ENCODE measurements at regions not wholly inside any gene's neighbourhood (a gene's known extent, or its start where the extent isn't known, plus 50 kb on each side); places are given as distances from the start of the nearest gene placed in this dataset.

GRCh38 chr16:64403352-64403751, 718.5 kb downstream of the CDH11 start:
- DNase-seq = no peak

GRCh38 chr16:64398793-64399192, 723.1 kb downstream of the CDH11 start:
- no peak for DNase-seq

GRCh38 chr16:64397945-64398508, 723.8 kb downstream of the CDH11 start:
- no peak for DNase-seq

- DNase-seq = no peak
Observed at GRCh38 chr16:64397042-64397441, 724.8 kb downstream of the CDH11 start.

- DNase-seq = no peak
Observed at GRCh38 chr16:64394061-64394460, 727.8 kb downstream of the CDH11 start.

GRCh38 chr16:64392456-64392855, 729.4 kb downstream of the CDH11 start:
- DNase-seq = no peak

- no peak for DNase-seq
Observed at GRCh38 chr16:64391063-64391600, 730.7 kb downstream of the CDH11 start.

- no peak for DNase-seq
Observed at GRCh38 chr16:64390102-64390501, 731.8 kb downstream of the CDH11 start.

- no peak for DNase-seq
Observed at GRCh38 chr16:64384636-64385035, 737.2 kb downstream of the CDH11 start.

- DNase-seq = no peak
Observed at GRCh38 chr16:64381979-64382378, 739.9 kb downstream of the CDH11 start.

- no peak for DNase-seq
Observed at GRCh38 chr16:64380751-64381150, 741.1 kb downstream of the CDH11 start.

GRCh38 chr16:64375391-64375980, 746.4 kb downstream of the CDH11 start:
- no peak for DNase-seq

GRCh38 chr16:64370112-64370511, 751.8 kb downstream of the CDH11 start:
- DNase-seq = no peak

- no peak for DNase-seq
Observed at GRCh38 chr16:64365448-64365931, 756.4 kb downstream of the CDH11 start.

- no peak for DNase-seq
Observed at GRCh38 chr16:64364894-64365293, 757.0 kb downstream of the CDH11 start.

- DNase-seq = no peak
Observed at GRCh38 chr16:64364416-64364815, 757.4 kb downstream of the CDH11 start.

GRCh38 chr16:64364016-64364415, 757.8 kb downstream of the CDH11 start:
- DNase-seq = no peak

- DNase-seq = no peak
Observed at GRCh38 chr16:64363039-64363438, 758.8 kb downstream of the CDH11 start.

- no peak for DNase-seq
Observed at GRCh38 chr16:64362193-64362592, 759.7 kb downstream of the CDH11 start.

GRCh38 chr16:64361753-64362152, 760.1 kb downstream of the CDH11 start:
- no peak for DNase-seq

GRCh38 chr16:64358291-64358690, 763.6 kb downstream of the CDH11 start:
- no peak for DNase-seq

GRCh38 chr16:64356267-64356666, 765.6 kb downstream of the CDH11 start:
- no peak for DNase-seq

GRCh38 chr16:64352246-64352645, 769.6 kb downstream of the CDH11 start:
- no peak for DNase-seq

- DNase-seq = no peak
Observed at GRCh38 chr16:64351121-64351520, 770.7 kb downstream of the CDH11 start.

GRCh38 chr16:64346080-64346479, 775.8 kb downstream of the CDH11 start:
- DNase-seq = no peak
